GM10266 (cell line): ENCODE measurements at regions not wholly inside any gene's neighbourhood (a gene's known extent, or its start where the extent isn't known, plus 50 kb on each side); places are given as distances from the start of the nearest gene placed in this dataset.

Source experiments
- DNase-seq: peaks from one replicate; pipeline ENCODE4 v3.0.0; 2012; ENCODE audit errors: extremely low spot score
- CTCF ChIP-seq: IDR thresholded peaks from 2 replicates; pipeline ENCODE4 v1.5.1; 2012; ENCODE audit warnings: mild to moderate bottlenecking, low read depth; ENCODE audit not compliant: control insufficient read depth, insufficient read depth; ENCODE audit errors: missing control alignments

GRCh38 chr13:99124046-99124400, 76.6 kb upstream of the UBAC2 start:
- DNase-seq: no peak
- TF ChIP-seq CTCF: no peak

- DNase-seq: peak; percentile 45
- no peak for TF ChIP-seq CTCF
These were observed 75.8 kb upstream of the UBAC2 start for GRCh38 chr13:99124794-99125316.

GRCh38 chr13:99125326-99125915, 75.2 kb upstream of the UBAC2 start:
- TF ChIP-seq CTCF: no peak
- no peak for DNase-seq

- TF ChIP-seq CTCF: no peak
- no peak for DNase-seq
These were observed 73.8 kb upstream of the UBAC2 start for GRCh38 chr13:99126821-99127220.

GRCh38 chr13:99129050-99129449, 71.6 kb upstream of the UBAC2 start:
- no peak for TF ChIP-seq CTCF
- no peak for DNase-seq

GRCh38 chr13:99129951-99130350, 70.7 kb upstream of the UBAC2 start:
- DNase-seq: no peak
- TF ChIP-seq CTCF: no peak

- no peak for TF ChIP-seq CTCF
- no peak for DNase-seq
These were observed 69.2 kb upstream of the UBAC2 start for GRCh38 chr13:99131410-99131809.
